COLO668 (cell line): ENCODE measurements at regions not wholly inside any gene's neighbourhood (a gene's known extent, or its start where the extent isn't known, plus 50 kb on each side); places are given as distances from the start of the nearest gene placed in this dataset.

Experiments used
- DNase-seq: peaks from one replicate; lab custom pipeline; 2025; ENCODE audit not compliant: unreplicated experiment; lab: John Stamatoyannopoulos, UW

DNA sequence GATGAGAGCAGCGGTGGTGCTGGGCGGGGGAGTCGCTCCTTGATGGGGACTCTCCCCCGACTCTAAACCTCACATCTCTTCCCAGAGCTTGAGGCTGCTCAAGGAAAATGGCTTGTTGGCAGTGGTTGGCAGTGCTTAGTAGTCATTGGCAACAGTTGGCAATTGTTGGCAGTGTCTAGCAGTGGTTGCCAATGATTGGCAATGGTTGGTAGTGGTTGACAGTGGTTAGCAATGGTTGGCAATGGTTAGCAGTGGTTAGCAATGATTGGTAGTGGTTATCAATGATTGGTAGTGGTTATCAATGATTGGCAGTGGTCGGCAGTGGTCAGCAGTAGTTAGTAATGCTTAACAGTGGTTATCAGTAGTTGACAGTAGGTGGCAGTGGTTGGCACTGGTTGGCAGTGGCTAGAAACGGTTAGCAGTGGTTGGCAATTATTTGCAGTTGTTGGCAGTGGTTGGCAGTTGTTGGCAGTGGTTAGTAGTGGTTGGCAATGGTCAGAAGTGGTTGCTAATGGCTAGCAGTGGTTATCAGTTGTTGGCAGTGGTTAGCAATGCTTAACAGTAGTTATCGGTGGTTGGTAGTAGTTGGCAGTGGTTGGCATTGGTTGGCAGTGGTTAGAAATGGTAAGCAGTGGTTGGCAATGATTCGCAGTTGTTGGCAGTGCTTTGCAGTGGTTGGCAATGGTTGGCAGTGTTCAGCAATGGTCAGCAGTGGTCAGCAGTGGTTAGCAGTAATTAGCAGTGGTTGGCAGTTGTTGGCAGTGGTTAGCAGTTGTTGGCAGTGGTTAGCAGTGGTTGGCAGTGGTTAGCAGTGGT, 85.4 kb upstream of the OTOS start:
- DNase-seq = no peak

DNA sequence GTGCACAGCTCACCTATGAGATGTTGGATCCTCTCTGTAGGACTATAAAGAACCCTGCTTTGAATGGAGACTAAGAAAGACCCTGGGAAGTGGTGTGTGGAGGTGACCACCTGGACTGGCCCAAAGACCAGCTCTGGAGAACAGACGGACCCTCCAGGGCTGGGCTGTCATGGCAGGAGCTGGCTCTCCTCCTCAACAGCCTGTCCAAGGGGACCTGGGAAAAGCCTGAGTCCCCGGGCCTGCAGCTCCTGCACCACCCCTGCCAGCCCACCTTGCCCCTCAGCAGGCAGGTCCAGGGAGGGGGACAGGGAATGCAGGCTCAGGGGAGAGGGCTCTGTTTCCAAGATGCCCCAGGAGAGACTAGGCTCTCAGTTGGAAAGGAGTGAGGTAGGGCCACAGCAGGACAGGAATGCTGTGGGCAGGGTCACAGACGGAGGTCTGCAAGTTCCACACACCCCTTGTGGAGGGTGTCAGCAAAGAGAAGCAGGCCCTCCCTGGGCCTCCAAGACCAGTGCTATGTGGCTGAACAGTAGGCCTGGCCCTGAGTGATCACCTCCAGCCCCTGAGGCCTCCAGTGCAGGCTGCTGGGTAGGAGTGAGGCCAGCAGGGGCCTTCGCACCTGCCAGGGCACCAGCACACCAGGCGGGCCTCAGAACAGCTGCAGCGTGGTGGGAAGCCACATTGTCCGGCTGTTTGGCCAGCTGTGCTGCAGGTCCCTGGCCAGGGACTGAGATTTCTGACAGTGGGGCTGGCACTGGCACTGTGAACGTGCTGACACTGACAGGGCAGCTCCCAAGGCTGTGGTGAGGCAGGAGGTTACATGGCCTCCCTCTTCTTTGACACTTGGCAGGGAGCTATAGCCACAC, 86.4 kb upstream of the OTOS start:
- no peak for DNase-seq

DNA sequence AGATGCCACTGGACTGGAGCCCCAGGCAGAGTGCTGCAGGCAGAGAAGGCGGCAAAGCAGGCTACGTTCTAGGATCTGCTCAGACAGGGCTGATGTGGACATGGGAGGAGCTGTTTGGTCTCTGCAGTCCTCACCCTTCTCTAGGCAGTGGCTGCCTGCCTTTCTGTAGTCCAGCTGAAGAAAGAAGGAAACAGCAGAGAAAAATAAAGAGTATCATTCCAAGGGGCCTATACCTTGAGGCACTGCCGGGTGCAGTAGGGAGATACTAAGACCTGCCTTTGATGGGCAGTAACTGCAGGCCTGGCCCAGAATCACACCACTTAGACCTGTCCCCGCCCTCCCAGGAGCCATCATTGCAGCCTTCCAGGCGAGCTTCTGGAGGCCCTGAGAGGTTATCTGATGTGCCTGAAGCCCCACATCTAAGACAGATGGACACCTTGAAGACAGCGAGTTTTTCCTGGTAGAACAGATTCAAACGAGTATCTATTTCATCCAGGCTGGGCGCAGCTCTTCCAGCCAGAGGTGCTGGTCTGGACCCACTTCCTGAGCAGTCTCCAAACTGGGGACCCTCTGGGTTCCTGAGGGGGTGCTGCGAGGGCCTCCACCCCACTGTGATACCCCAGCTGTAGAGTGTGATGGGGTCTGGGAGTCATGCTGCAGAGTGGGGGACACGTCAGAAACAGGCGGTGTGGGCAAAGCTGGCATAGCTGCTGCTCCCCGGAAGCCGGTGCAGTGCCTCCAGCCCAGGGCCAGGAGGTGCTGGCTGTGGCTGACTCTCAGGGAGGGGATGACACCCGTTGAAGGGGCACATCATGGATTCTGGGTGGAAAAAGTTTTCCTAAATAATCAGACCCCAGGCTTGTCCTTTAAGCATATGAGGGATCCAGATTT, 87.3 kb upstream of the OTOS start:
- no peak for DNase-seq

DNA sequence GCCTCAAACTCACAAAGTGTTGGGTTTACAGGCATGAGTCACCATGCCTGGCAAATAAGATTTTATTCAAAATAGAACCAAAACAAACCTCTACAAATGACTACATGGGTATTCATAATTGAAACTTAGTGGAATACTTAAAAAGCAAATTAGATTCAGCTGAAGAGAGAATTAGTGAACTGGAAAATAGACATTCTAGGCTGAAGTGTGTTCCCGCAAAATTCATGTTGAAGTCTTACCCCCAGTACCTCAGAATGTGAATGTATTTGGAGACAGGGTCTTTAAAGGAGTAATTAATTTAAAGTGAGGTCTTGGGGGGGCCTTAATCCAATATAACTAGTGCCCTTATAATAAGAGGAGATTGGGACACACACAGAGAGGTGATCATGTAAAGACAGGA, 88.5 kb upstream of the OTOS start:
- DNase-seq = no peak

DNA sequence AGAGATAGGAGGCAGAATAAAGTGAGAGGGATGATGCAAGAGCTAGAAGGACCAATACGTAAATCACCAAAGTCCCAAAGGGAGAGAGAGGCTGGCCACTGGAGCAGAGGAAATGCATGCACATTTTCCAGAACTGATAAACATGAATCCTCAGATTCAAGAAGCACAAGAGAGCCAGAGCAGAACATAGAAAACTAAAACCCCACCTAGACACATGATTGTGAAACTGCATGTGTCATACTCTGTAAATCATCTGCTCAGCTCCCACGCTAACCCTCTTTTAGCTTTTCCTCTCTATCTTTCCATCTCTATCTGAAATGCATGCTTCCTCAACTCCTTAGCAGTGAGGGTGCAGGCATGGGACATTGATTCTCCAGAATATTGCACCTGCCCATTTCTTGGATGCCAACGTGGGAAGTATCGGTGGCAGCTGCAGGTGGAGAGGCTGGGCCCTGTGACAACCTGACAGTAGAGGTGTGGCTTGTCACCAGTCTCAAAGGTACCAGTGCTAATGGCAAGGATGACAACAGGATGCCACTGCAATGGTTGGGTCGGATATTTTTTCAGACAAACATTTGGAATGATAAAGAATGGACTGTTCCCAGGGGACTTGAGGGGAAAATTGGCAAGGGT, 89.3 kb upstream of the OTOS start:
- DNase-seq = no peak

DNA sequence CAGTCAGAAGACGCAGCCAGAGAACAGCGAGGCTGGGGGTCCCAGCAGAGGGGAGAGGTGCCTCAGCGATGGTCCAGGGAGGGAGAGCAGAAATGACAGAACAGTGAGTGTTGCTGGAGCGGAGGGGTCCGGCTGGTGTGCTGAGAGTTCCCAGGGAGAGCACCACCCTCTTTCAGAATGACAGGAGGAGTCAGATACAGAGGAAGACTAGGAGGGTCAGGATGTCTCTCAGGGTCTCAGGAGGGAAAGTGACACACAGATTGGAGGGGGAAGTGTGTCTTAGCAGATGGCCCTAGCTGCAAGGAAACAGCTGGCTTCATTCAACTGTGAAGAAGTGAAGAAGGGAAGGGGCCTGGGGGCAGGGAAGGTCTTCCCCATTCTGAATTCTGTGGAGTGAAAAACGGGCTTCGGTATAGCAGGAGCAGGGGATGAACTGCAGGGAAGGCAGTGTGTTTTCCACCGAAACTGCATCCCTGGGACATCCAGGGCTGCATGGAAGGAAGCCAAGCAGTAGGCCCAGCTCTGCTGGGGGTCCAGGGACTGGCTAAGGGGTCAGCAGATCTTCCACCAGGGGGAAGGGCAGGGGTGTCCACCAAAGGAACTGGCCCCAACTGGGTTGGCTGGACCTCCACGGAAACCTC, 90.0 kb upstream of the OTOS start:
- no peak for DNase-seq

DNA sequence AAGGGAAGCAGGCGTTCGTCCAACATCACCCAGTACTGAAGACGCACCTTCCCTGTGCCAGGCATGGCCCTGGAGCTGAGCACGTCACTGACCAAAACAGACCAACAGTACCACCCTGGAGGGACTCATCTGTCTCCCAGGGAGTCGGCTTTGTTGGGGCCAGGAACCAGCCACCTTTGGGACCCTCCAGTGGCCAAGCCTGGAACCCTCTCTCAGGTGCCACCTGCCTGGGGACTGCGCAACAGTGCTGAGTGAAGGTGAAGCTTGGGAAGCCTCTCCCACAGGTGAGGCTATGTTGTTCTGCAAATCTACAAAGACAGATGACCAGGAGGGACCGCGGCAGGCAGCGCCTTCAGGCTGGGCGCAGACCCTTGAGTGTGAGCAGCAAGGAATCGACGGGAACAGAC, 91.4 kb upstream of the OTOS start:
- no peak for DNase-seq

DNA sequence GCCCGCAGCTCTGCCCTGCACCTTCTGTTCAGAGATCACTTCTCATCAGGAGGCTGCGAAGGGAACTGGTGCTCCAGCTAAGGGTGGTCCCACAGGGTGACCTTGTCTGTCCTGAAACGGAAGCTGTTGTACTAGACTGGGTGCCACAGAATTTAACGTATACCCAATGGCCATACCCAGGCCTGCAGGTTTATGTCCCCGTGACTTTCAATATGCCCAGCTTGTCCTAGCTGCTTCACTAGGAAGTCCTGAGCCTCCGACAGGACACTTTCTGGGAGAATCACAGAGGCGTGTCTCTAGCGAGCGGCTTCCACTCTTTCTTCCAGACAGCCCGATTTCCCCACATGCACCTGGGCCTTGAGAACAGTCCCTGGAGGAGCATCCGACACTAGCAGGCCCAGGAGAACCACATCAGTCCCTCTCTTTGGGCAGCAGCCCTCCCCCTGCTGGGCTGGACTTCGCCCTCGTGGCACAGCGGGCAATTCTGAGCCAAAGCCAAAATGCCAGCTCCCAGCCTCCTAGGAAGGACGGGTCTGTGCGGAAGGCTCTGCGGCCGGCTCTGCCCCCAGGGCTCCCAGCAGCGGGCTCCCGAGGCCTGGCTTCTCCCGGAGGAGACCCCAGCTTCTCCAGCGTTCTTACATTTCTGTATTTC, 91.9 kb upstream of the OTOS start:
- no peak for DNase-seq

DNA sequence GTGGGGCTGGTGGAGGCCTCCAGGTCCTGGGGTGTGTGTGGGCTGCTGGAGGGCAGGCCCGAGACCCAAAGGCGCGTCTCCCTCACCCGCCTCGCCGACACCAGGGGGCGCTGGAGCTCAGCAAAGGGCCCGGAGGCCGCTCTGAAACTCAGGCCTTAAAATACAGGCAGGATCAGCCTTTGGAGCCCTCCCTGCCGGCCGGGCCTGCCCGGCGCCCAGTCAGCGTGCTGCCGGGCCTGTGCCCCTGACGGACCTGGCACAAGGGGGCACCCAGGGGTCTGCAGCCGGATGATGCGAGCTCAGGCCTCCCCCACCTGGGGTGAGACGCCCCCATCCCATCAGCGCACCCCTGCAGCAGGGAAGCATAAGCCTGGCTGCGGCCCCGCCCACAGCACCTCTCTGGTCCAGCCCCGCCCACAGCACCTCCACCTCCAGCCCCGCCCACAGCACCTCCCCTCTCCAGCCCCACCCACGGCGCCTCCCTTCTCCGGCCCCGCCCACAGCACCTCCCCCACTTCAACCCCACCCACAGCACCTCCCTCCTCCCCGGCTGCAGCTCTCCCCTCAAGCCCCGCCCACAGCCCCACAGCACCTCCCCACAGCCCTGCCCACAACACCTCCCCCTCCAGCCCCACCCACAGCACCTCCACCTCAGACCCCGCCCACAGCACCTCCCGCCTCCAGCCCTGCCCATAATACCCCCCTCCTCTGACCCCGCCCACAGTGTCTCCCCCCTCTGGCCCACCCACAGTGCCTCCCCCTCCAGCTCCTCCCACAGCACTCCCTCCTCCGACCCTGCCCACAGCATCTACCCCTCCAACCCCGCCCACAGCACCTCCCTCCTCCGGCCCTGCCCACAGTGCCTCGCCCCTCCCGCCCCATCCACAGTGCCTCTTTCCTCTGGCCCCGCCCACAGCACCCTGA, 92.8 kb upstream of the OTOS start:
- peak; percentile 54 for DNase-seq

DNA sequence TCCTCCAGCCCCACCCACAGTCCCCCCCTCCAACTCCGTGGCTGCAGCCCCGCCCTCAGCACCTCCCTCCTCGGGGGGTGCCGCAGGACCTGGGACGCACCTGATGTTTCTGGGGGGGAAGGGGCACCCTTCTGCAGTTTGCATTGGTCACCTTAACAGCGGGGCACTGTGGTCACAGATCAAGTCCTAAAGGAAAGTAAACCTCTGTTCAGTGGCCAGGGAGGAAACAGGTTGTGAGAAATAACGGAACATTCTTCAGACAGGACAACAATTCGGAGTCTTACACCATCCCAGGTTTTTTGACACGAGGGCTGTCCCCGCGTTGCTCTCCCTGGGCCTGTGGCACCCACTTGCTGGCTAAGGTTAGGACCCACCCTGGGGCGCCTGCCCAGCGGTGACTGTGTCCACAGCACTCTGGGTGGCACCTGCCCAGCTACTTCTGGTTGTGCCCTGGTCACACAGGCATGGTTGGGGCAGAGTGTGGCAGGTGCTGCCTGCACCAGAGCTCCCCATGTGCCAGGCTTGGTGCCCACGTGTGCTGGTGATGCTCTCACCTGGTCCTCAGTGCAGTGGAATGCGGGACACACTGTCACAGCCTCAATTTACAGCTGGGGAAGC, 93.5 kb upstream of the OTOS start:
- DNase-seq = no peak

DNA sequence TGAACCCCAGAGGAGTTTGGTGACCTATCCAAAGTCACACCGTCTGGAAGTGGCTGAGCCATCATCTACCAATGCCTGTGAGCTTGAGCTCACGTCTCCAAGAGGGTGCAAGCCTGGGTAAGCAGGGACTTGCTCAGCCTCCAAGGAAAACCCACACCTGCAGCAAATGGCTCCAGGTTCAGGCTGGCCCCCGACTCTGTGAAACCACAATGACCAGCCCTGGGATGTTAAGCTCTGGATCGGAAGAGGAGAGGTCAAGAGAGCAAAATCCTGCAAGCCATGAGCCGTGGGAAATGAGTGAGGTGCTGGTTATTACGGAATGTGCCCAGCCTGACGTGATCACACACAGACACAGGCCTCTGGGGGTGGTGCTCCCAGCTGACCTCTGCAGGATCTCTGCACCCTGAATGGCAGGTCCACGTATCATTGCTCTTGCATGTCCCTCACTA, 94.1 kb upstream of the OTOS start:
- DNase-seq = no peak

DNA sequence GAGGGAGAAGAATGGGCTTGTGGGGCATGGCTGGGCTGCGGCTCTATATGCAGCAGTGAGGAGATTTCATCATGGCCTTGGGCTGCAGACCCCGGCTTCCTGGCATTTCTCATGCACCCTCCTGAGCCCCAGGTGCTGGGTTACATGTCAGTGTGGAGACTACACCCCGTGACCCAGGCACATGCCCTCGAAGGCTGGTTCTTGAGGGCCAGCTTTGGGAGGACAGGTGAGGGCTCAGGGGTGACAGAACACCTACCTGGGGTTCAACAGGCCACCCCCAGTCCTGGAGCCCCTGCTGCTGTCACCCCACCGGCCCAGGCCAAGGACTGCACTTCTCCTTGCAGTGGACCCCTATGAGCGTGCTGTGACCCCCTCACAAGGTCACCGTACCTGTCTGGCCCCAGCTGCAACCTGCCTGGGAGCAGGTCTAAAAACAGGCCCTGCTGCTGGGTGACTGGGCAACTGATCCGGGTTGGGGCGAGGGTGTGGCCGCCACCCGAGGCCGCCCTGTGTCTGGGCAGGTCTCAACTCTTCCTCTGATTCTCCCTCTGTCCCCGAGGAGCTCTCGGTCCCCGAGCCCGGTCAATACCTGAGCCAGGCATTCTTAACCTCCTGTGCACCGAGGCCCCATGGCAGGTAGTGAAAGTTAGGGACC, 94.8 kb upstream of the OTOS start:
- DNase-seq = no peak

DNA sequence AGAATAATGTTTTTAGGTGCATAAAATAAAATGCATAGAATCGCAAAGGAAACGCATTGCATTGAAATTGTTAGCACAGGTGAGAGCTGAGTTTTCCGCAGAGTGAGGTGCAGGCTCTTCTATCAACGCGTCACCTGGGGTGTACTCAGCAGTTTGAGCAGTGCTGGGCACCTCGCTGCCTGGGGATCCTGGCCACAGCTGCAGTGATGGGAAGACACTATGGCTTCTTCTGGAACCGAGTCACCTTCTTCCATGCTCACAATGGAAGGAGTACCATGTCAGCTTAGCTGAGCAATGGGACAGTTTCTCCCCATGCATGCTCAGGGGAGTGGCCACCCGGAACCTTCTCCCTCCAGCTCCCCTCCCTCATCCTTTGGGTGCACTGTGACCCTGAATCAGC, 95.4 kb upstream of the OTOS start:
- no peak for DNase-seq

DNA sequence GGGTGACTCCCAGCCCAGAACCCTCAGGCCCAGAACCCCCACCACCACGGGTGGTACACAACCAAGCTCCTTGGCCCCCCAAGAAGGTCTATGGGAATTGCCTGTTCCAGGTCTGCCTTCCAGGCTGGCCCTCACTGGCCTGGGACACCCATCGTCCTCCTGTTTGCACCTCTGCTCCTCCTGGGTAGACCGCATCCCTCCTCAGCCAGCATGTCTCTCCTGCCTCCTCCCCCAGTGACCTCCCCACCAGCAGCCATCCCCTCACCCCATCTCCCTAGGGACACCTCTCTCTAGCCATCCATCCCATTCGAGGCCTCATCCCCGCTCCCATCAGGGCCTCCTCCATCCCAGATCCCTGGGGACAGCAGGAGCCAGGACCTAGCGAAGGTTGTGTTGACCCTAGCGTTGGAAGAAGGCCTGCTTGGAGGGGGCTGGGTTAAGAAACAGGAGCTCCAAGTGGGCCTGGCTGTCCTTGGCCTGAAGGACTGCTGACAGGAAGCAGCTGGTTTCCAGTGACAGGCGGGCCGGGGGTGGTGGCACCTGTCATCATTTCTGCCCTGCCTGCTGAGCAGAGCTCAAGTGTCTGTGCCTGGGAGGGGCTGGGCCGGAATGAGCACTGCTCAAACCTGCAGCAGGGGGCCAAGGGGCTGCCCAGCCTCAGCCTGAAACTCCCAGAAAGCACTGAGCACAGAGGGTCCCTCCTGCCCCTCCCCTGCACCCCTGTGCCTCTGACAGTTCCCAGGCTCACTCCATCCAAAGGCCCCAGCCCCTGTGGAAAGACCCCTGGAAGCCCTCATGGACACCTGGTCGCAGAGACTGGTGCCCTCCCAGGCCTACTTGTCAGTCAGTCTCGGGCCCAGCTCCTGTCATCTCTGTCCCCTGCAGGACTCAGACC, 96.0 kb upstream of the OTOS start:
- DNase-seq = peak; percentile 63

DNA sequence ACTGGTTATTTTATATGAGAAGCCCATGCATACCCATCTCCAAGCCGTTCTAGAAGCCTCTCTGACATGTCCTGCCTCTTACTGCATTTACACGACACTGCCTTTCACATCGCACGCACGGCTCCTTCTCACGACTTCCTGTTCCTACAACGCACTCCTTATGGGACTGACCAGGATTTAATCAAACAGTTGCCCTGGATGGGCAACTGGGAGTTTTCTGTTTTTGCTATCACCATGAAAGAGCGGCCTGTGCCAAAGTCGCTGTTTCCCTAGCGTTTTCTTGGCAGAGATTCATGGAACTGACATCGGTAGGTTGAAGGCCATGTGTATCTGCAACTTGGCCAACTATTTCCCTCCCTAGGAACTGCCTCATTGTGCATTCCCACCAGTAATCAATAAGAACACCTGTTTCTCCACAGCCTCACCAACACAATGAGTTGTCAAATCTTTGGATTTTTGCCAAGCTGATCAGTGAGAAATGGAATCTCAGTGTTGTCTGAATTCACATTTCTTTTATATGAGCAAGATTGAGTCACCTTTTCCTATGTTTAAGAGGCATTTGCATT, 97.2 kb upstream of the OTOS start:
- DNase-seq = no peak

DNA sequence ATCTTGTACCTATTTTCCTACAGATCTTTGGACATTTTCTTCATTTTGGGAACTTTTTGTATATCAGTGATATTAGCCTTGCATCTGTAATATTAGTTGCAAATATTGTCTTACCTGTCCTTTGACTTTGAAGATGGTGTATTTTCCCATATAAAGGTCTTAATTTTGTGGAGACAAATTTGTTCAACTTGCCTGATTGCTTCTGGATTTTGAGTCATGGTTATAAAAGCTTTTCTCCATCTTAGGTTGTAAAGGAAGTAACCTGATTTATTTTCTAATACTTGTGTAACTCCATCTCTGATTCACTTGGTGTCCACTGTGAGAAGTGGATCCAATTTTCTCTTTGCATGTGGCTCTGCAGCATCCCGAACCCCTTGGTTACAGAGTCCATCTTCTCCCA, 97.7 kb upstream of the OTOS start:
- no peak for DNase-seq
